Uterus (tissue), 3 donors: ENCODE measurements at regions not wholly inside any gene's neighbourhood (a gene's known extent, or its start where the extent isn't known, plus 50 kb on each side); places are given as distances from the start of the nearest gene placed in this dataset.

Experiments used
- DNase-seq, 2 donors: peaks; one replicate each; pipeline ENCODE4 v3.0.0-alpha.2; 2019 to 2020
- H3K27ac ChIP-seq, 2 donors: fragments of 200-600 bp; sonication (generic); 1 replicate in 1 of 2; 2 replicates in 1 of 2; pipeline ENCODE4 v1.5.1; 2016 to 2018
- H3K27me3 ChIP-seq, 2 donors: fragments of 200-600 bp; sonication (generic); one replicate each; pipeline ENCODE4 v1.5.1; 2018 to 2019; ENCODE audit warnings: control low read depth in 1 of 2
- H3K36me3 ChIP-seq, 2 donors: fragments of 200-600 bp; sonication (generic); one replicate each; pipeline ENCODE4 v1.5.1; 2019; ENCODE audit warnings: control low read depth in 1 of 2
- H3K4me1 ChIP-seq, 2 donors: fragments of 200-600 bp; sonication (generic); one replicate each; pipeline ENCODE4 v1.5.1; 2018 to 2019; ENCODE audit warnings: control low read depth in 1 of 2
- H3K4me3 ChIP-seq, 2 donors: fragments of 200-600 bp; sonication (generic); 1 replicate in 1 of 2; 2 replicates in 1 of 2; pipeline ENCODE4 v1.5.1; 2018 to 2019; ENCODE audit warnings: mild to moderate bottlenecking in 1 of 2
- H3K9me3 ChIP-seq, 2 donors: fragments of 200-600 bp; sonication (generic); one replicate each; pipeline ENCODE4 v1.5.1; 2019; ENCODE audit warnings: control low read depth in 1 of 2
- CTCF ChIP-seq, 4 experiments: fragments of 200-600 bp in 2 of 4; fragments of 450-650 bp in 2 of 4; sonication (generic) in 2 of 4; IDR thresholded peaks; one replicate each; pipeline ENCODE4 v1.5.1; 2016 to 2019; ENCODE audit warnings: antibody characterized with exemption in 4 of 4, mild to moderate bottlenecking in 2 of 4, moderate library complexity in 1 of 4
- POLR2A ChIP-seq, 2 donors: fragments of 450-650 bp; IDR thresholded peaks; one replicate each; pipeline ENCODE4 v1.6.1; 2016; ENCODE audit warnings: antibody characterized with exemption in 2 of 2, mild to moderate bottlenecking in 1 of 2, moderate library complexity in 1 of 2
- intact Hi-C: fragments of 100-400 bp; cut with DNase I; formaldehyde crosslinking; loops from one replicate; pipeline ENCODE4 v1.15.1; 2023; ENCODE audit warnings: low total_unique reads
- donor health status: DM: yes; HTN: yes; CAD: no.

- TF ChIP-seq POLR2A (IDR thresholded peaks at IDR 0.05) (no peak), CTCF (IDR thresholded peaks at IDR 0.05) (no peak)
- DNase-seq: no peak
- Histone ChIP-seq H3K4me1 (no peaks in the 10 kb centered on the region), H3K4me3 (no peak overlapping the region), H3K27ac (no peak overlapping the region), H3K27me3 (no peaks in the 10 kb centered on the region), H3K36me3 (no peaks in the 10 kb centered on the region), H3K9me3 (no peaks in the 10 kb centered on the region)
- intact Hi-C loops: no loop called here
Measured at GRCh38 chr10:10542477-10542876, 475.2 kb upstream of the CELF2 start.

GRCh38 chr10:10544890-10545289 is 472.8 kb upstream of the CELF2 start:
- Histone ChIP-seq H3K36me3 (no peaks in the 10 kb centered on the region), H3K27me3 (no peaks in the 10 kb centered on the region), H3K9me3 (no peaks in the 10 kb centered on the region), H3K4me3 (no peak overlapping the region), H3K27ac (no peak overlapping the region), H3K4me1 (no peaks in the 10 kb centered on the region)
- intact Hi-C loops: no loop called here
- no peak for DNase-seq
- no peak for TF ChIP-seq POLR2A (IDR thresholded peaks at IDR 0.05)
- TF ChIP-seq CTCF (IDR thresholded peaks at IDR 0.05): no peak

GRCh38 chr10:10545771-10546170 is 471.9 kb upstream of the CELF2 start:
- DNase-seq: no peak
- H3K4me3 ChIP-seq: no peak overlapping the region
- H3K9me3 ChIP-seq: no peaks in the 10 kb centered on the region
- no peak overlapping the region for H3K27ac ChIP-seq
- no peaks in the 10 kb centered on the region for H3K4me1 ChIP-seq
- H3K36me3 ChIP-seq: no peaks in the 10 kb centered on the region
- TF ChIP-seq CTCF (IDR thresholded peaks at IDR 0.05): no peak
- TF ChIP-seq POLR2A (IDR thresholded peaks at IDR 0.05): no peak
- H3K27me3 ChIP-seq: no peaks in the 10 kb centered on the region
- intact Hi-C loops: no loop called here

- TF ChIP-seq POLR2A (IDR thresholded peaks at IDR 0.05): no peak
- TF ChIP-seq CTCF (IDR thresholded peaks at IDR 0.05): no peak
- no peaks in the 10 kb centered on the region for H3K36me3 ChIP-seq
- intact Hi-C loops: no loop called here
Measured at GRCh38 chr10:10551596-10552301, 465.9 kb upstream of the CELF2 start.

GRCh38 chr10:10552948-10553347 is 464.7 kb upstream of the CELF2 start:
- Histone ChIP-seq H3K27ac (no peak overlapping the region), H3K36me3 (no peaks in the 10 kb centered on the region), H3K27me3 (no peaks in the 10 kb centered on the region), H3K4me1 (no peaks in the 10 kb centered on the region), H3K9me3 (no peaks in the 10 kb centered on the region), H3K4me3 (no peak overlapping the region)
- intact Hi-C loops: no loop called here
- no peak for DNase-seq
- TF ChIP-seq POLR2A (IDR thresholded peaks at IDR 0.05) (no peak), CTCF (IDR thresholded peaks at IDR 0.05) (no peak)

More at GRCh38 chr10:10551596-10552301, 465.9 kb upstream of the CELF2 start:
- Histone ChIP-seq H3K4me3 (no peak overlapping the region), H3K4me1 (no peaks in the 10 kb centered on the region), H3K27ac (no peak overlapping the region), H3K27me3 (no peaks in the 10 kb centered on the region), H3K9me3 (no peaks in the 10 kb centered on the region)
- no peak for DNase-seq
